Mesendoderm (in vitro differentiated cells): ENCODE measurements at regions not wholly inside any gene's neighbourhood (a gene's known extent, or its start where the extent isn't known, plus 50 kb on each side); places are given as distances from the start of the nearest gene placed in this dataset.

ENCODE experiments used
- DNase-seq: peaks from one replicate; pipeline ENCODE4 v3.0.0; 2013
- H2AK5ac ChIP-seq: 2 replicates; pipeline ENCODE4 v1.6.1; 2013; ENCODE audit warnings: low read length, inconsistent platforms
- H2BK120ac ChIP-seq: 2 replicates; pipeline ENCODE4 v1.6.1; 2013; ENCODE audit warnings: low read depth, mild to moderate bottlenecking, low read length, moderate library complexity, mixed read lengths
- H2BK15ac ChIP-seq: replicated peaks from 2 replicates; pipeline ENCODE4 v1.6.1; 2013; ENCODE audit warnings: low read depth, mild to moderate bottlenecking, moderate library complexity
- H2BK5ac ChIP-seq: 2 replicates; pipeline ENCODE4 v1.6.1; 2013; ENCODE audit warnings: low read length, inconsistent platforms
- H3K18ac ChIP-seq: 2 replicates; pipeline ENCODE4 v1.6.1; 2013; ENCODE audit warnings: mild to moderate bottlenecking, low read length, mixed read lengths
- H3K23ac ChIP-seq: one replicate; pipeline ENCODE4 v1.6.1; 2013; ENCODE audit warnings: low read length
- H3K27ac ChIP-seq: 2 replicates; pipeline ENCODE4 v1.5.1; 2013; ENCODE audit warnings: low read depth, mild to moderate bottlenecking, inconsistent platforms, low read length, moderate library complexity
- H3K27me3 ChIP-seq: 2 replicates; pipeline ENCODE4 v1.6.1; 2013; ENCODE audit warnings: low read length, control low read depth, mild to moderate bottlenecking, inconsistent platforms; ENCODE audit not compliant: insufficient read depth, poor library complexity
- H3K36me3 ChIP-seq: 2 replicates; pipeline ENCODE4 v1.6.1; 2013; ENCODE audit warnings: low read length, inconsistent platforms; ENCODE audit not compliant: control insufficient read depth, insufficient read depth
- H3K4ac ChIP-seq: one replicate; pipeline ENCODE4 v1.6.1; 2013; ENCODE audit warnings: low read depth, mild to moderate bottlenecking, low read length, moderate library complexity
- H3K4me1 ChIP-seq: 2 replicates; pipeline ENCODE4 v1.6.1; 2013; ENCODE audit warnings: low read depth, low read length, inconsistent platforms; ENCODE audit not compliant: control insufficient read depth
- H3K4me2 ChIP-seq: 2 replicates; pipeline ENCODE4 v1.6.1; 2013; ENCODE audit warnings: low read length
- H3K4me3 ChIP-seq: 2 replicates; pipeline ENCODE4 v1.5.1; 2013; ENCODE audit warnings: mild to moderate bottlenecking, low read length
- H3K56ac ChIP-seq: one replicate; pipeline ENCODE4 v1.6.1; 2013; ENCODE audit warnings: low read length
- H3K79me1 ChIP-seq: 2 replicates; pipeline ENCODE4 v1.6.1; 2013; ENCODE audit warnings: low read length, inconsistent platforms
- H3K79me2 ChIP-seq: 2 replicates; pipeline ENCODE4 v1.6.1; 2013; ENCODE audit warnings: mild to moderate bottlenecking, low read length; ENCODE audit not compliant: control insufficient read depth, insufficient read depth
- H3K9ac ChIP-seq: 2 replicates; pipeline ENCODE4 v1.6.1; 2013; ENCODE audit warnings: low read length, inconsistent platforms
- H4K5ac ChIP-seq: one replicate; pipeline ENCODE4 v1.6.1; 2013; ENCODE audit warnings: low read length
- H4K8ac ChIP-seq: one replicate; pipeline ENCODE4 v1.6.1; 2013; ENCODE audit warnings: low read depth, mild to moderate bottlenecking, control low read depth, low read length, moderate library complexity
- WGBS: extraction: QIAGEN DNeasy Blood & Tissue Kit; methylation state at CpG from one replicate; pipeline ENCODE4 v1.1.7; 2013; ENCODE audit warnings: low lambda C conversion rate, missing lambda C conversion rate; ENCODE audit not compliant: insufficient coverage; ENCODE audit errors: extremely low coverage; 5-methylcytosine and 5-hydroxymethylcytosine counted together

DNA sequence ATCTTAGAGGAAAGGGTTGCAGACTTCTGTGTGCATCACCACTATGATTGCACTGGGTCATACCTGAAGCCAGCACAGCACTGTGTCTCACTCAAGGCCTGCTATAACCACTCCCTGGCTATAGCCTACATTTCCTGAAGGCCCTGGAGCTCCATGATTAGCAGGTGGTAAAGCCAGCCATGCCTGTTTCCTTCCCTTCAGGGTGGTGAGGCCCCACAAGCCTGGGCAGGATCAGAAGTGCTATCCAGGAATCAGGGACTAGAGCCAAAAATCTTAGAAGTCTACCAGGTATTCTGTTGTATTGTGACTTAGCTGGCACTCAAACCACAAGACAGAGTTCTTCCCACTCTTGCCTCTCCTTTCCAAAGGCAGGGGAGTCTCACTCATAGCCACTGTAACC, 734.6 kb downstream of the GLUD2 start:
- Histone ChIP-seq H4K8ac (no peak overlapping the region), H3K9ac (no peak overlapping the region), H4K5ac (no peak overlapping the region), H2BK15ac (no peak overlapping the region), H3K4me1 (no peaks in the 10 kb centered on the region), H2BK120ac (no peak overlapping the region), H3K36me3 (no peaks in the 10 kb centered on the region), H3K27me3 (no peaks in the 10 kb centered on the region), H3K18ac (no peak overlapping the region), H2BK5ac (no peak overlapping the region), H3K56ac (no peak overlapping the region), H3K27ac (no peak overlapping the region), H3K79me2 (no peaks in the 10 kb centered on the region), H3K4me3 (no peak overlapping the region), H2AK5ac (no peak overlapping the region), H3K23ac (no peak overlapping the region), H3K4me2 (no peak overlapping the region), H3K79me1 (no peaks in the 10 kb centered on the region), H3K4ac (no peak overlapping the region)
- no peak for DNase-seq

DNA sequence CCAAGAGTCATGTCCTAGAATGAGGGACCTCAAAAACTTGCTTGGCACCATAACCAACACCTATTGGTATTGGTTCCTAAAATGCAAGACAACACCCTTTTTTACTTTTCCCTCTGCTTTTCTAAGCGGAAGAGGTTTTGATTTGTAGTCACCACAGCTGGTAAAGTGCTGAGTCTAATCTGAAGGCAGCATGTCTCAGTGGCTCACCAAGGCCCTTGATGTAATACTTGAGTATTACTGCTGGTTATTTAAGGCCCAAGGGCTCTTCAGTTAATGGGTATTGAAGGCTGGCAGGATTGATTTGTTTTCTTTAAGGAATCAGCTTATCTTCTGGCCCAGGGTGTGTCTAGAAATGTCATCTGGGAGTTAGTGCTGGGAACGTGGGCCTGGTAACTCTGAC, 735.1 kb downstream of the GLUD2 start:
- Histone ChIP-seq H3K36me3 (no peaks in the 10 kb centered on the region), H2AK5ac (no peak overlapping the region), H4K5ac (no peak overlapping the region), H3K4me3 (no peak overlapping the region), H3K4me2 (no peak overlapping the region), H2BK15ac (no peak overlapping the region), H3K4ac (no peak overlapping the region), H3K4me1 (no peaks in the 10 kb centered on the region), H3K9ac (no peak overlapping the region), H2BK120ac (no peak overlapping the region), H3K79me1 (no peaks in the 10 kb centered on the region), H3K18ac (no peak overlapping the region), H3K56ac (no peak overlapping the region), H4K8ac (no peak overlapping the region), H3K27ac (no peak overlapping the region), H2BK5ac (no peak overlapping the region), H3K79me2 (no peaks in the 10 kb centered on the region), H3K23ac (no peak overlapping the region), H3K27me3 (no peaks in the 10 kb centered on the region)
- no CpG with 5 or more reads among the region's 2 CpGs for WGBS
- no peak for DNase-seq

DNA sequence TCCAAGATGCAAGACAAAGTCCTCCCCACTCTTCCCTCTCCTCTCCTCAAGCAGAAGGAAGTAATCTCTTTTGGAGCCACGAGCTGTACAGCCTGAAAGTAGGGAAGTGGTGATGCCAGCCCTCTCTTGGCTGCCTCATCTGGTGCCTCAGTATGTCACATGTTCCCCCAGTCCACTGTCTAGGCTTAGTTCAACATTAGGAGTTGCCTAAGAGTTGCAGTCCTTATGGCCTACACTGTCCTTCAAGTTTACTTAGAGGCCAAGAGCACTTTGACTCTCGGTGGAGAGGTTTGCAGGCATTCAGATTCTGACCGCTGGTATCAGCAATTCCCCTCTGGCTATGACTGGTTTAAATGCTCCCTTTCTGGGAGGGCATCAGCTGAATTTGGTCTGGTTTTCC, 735.6 kb downstream of the GLUD2 start:
- H3K27ac ChIP-seq = no peak overlapping the region
- H3K79me2 ChIP-seq = no peaks in the 10 kb centered on the region
- no peak overlapping the region for H3K4ac ChIP-seq
- no peak overlapping the region for H4K8ac ChIP-seq
- no peak overlapping the region for H3K9ac ChIP-seq
- H2BK15ac ChIP-seq = no peak overlapping the region
- H3K79me1 ChIP-seq = no peaks in the 10 kb centered on the region
- H2AK5ac ChIP-seq = no peak overlapping the region
- peak; percentile 3 for DNase-seq
- no peaks in the 10 kb centered on the region for H3K36me3 ChIP-seq
- no CpG with 5 or more reads among the region's 3 CpGs for WGBS
- no peak overlapping the region for H2BK120ac ChIP-seq
- no peak overlapping the region for H3K4me2 ChIP-seq
- H3K18ac ChIP-seq = no peak overlapping the region
- no peaks in the 10 kb centered on the region for H3K4me1 ChIP-seq
- H3K23ac ChIP-seq = no peak overlapping the region
- no peak overlapping the region for H3K56ac ChIP-seq
- no peaks in the 10 kb centered on the region for H3K27me3 ChIP-seq
- H2BK5ac ChIP-seq = no peak overlapping the region
- no peak overlapping the region for H4K5ac ChIP-seq
- H3K4me3 ChIP-seq = no peak overlapping the region

DNA sequence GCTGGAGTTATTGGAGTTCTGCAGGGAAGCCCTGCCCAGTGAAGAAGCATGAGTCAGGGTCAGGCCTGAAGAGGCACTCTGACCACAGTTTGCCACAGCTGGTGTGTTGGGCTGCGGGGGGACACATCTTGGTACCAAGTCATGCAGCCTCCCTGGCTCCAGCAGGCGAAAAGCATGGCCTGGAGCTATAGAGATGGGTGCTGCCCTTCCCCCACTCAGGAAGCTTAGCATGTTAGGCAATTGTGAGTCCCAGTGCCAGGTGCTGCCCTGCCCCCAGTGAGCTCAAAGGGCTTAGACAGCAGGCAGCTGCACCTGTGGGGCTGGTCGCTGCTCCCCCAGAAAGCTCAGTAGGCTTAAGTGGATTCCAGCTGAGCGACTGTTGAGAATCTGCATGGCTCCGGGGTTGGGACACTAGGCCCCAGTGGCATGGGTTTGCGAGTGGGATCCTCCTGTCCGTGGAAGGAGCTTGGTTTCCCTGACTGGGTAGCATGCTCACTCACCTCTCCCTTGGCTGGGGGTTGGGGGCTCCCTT, 755.5 kb downstream of the GLUD2 start:
- WGBS = no CpG with 5 or more reads among the region's 7 CpGs
- H3K4me1 ChIP-seq = no peaks in the 10 kb centered on the region

DNA sequence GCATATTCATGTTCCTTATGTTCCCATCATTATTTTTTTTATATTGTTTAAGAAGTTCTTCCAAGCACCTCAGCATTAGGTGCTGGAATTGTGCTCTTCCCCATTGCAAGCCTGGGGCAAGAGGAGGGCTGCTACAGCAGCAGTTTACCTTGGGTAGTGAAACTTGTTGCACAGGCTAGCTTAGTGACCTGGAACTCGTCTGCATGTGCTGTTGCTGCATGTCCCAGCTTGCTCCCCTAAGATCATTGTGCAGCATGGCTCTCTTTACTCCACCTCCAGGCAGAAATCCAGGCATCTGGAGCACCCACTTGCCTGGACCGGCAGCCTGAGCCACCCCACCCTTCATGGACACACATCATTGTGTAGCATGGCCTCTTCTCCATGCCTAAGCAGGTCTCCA, 776.0 kb downstream of the GLUD2 start:
- Histone ChIP-seq H3K4me3 (no peak overlapping the region), H3K23ac (no peak overlapping the region), H3K79me2 (no peaks in the 10 kb centered on the region), H2BK5ac (no peak overlapping the region), H2AK5ac (no peak overlapping the region), H3K27ac (no peak overlapping the region), H3K4ac (no peak overlapping the region), H3K27me3 (no peaks in the 10 kb centered on the region), H2BK15ac (no peak overlapping the region), H4K8ac (no peak overlapping the region), H3K4me2 (no peak overlapping the region), H4K5ac (no peak overlapping the region), H3K9ac (no peak overlapping the region), H3K4me1 (no peaks in the 10 kb centered on the region), H2BK120ac (no peak overlapping the region), H3K36me3 (no peaks in the 10 kb centered on the region), H3K79me1 (no peaks in the 10 kb centered on the region), H3K56ac (no peak overlapping the region), H3K18ac (no peak overlapping the region)
- DNase-seq = no peak
- no CpG with 5 or more reads among the region's 2 CpGs for WGBS

More for the DNA sequence above, 755.5 kb downstream of the GLUD2 start:
- Histone ChIP-seq H3K9ac (no peak overlapping the region), H3K18ac (no peak overlapping the region), H3K27me3 (no peaks in the 10 kb centered on the region), H3K4me3 (no peak overlapping the region), H3K79me2 (no peaks in the 10 kb centered on the region), H3K79me1 (no peaks in the 10 kb centered on the region), H3K4me2 (no peak overlapping the region), H2BK15ac (no peak overlapping the region), H3K56ac (no peak overlapping the region), H4K5ac (no peak overlapping the region), H3K27ac (no peak overlapping the region), H2AK5ac (no peak overlapping the region), H3K36me3 (no peaks in the 10 kb centered on the region), H2BK120ac (no peak overlapping the region), H3K23ac (no peak overlapping the region), H3K4ac (no peak overlapping the region), H4K8ac (no peak overlapping the region), H2BK5ac (no peak overlapping the region)
- no peak for DNase-seq

DNA sequence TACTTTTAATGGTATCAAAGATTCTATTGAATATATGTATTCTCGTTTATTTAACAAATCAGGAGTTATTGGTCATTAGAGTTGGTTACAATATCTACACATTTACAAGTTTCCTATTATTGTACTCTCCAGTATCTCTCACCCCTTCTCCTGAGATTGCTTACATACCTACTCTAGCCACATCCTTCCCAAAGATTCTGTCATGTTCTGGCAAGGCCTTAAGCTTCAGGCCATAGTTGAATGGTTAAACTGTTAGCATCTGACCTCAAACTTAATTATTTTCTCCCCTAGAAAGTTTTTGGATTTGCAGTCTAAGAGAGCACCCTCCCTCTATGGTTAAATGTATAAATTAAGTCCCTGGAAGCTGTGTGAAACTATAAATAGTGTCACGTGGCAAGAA, 784.2 kb downstream of the GLUD2 start:
- Histone ChIP-seq H3K56ac (no peak overlapping the region), H3K27ac (no peak overlapping the region)

More for the DNA sequence above, 784.2 kb downstream of the GLUD2 start:
- Histone ChIP-seq H4K5ac (no peak overlapping the region), H2BK120ac (no peak overlapping the region), H2BK15ac (no peak overlapping the region), H2BK5ac (no peak overlapping the region), H3K4me2 (no peak overlapping the region), H3K4me1 (no peaks in the 10 kb centered on the region), H3K9ac (no peak overlapping the region), H2AK5ac (no peak overlapping the region), H3K4me3 (no peak overlapping the region), H3K23ac (no peak overlapping the region), H3K18ac (no peak overlapping the region), H4K8ac (no peak overlapping the region), H3K36me3 (no peaks in the 10 kb centered on the region), H3K4ac (no peak overlapping the region), H3K27me3 (no peaks in the 10 kb centered on the region), H3K79me2 (no peaks in the 10 kb centered on the region), H3K79me1 (no peaks in the 10 kb centered on the region)
- WGBS = no CpG with 5 or more reads among the region's 2 CpGs
- DNase-seq = no peak
